ENCODE measurements at regions not wholly inside any gene's neighbourhood (a gene's known extent, or its start where the extent isn't known, plus 50 kb on each side); places are given as distances from the start of the nearest gene placed in this dataset.

- TF ChIP-seq SUZ12 (IDR thresholded peaks at IDR 0.05; ENCODE audit: extremely low read depth, insufficient read depth, insufficient read length): no peak
- TF ChIP-seq YY1 (IDR thresholded peaks at IDR 0.05; ENCODE audit: insufficient read depth, insufficient read length): no peak
- TF ChIP-seq ZNF274 (IDR thresholded peaks at IDR 0.05; ENCODE audit: low read depth, low read length): no peak
Observed at GRCh38 chr10:105634281-105634680, 993.2 kb downstream of the SORCS3 start.

Measured in NT2/D1 (cell line).